Esophagus mucosa (tissue), 1 donor: ENCODE measurements at regions not wholly inside any gene's neighbourhood (a gene's known extent, or its start where the extent isn't known, plus 50 kb on each side); places are given as distances from the start of the nearest gene placed in this dataset.
"Not testable (repeated sequence)": the region's sequence is repeated elsewhere in the genome, so short reads cannot be mapped to it uniquely, and the experiment has no call there.

Source experiments
- ATAC-seq: fragments of 200-7000 bp; cut with Tn5 transposase; one replicate; pipeline ENCODE4 v1.9.1; 2020
- donor health status: DM: yes; HTN: yes; CAD: no.

GRCh38 chr4:136012220-136012619, 1520.1 kb downstream of the PCDH18 start:
- no peak for ATAC-seq

- no peak for ATAC-seq
Measured at GRCh38 chr4:136009258-136009832, 1522.9 kb downstream of the PCDH18 start.

GRCh38 chr4:136007991-136008390, 1524.3 kb downstream of the PCDH18 start:
- ATAC-seq, result no peak

GRCh38 chr4:136002316-136002715, 1530.0 kb downstream of the PCDH18 start:
- no peak for ATAC-seq

GRCh38 chr4:136001791-136002190, 1530.5 kb downstream of the PCDH18 start:
- ATAC-seq, result no peak

- no peak for ATAC-seq
Measured at GRCh38 chr4:136000246-136000645, 1532.0 kb downstream of the PCDH18 start.

GRCh38 chr4:135994360-135994759, 1537.9 kb downstream of the PCDH18 start:
- ATAC-seq, result no peak

- ATAC-seq, result no peak
Measured at GRCh38 chr4:135976860-135977259, 1555.4 kb downstream of the PCDH18 start.

- ATAC-seq, result no peak
Measured at GRCh38 chr4:135966936-135967335, 1565.4 kb downstream of the PCDH18 start.

GRCh38 chr4:135963009-135963408, 1569.3 kb downstream of the PCDH18 start:
- ATAC-seq, result no peak

- ATAC-seq, result no peak
Measured at GRCh38 chr4:135949931-135950330, 1582.4 kb downstream of the PCDH18 start.

GRCh38 chr4:135948797-135949196, 1583.5 kb downstream of the PCDH18 start:
- ATAC-seq, result no peak

- no peak for ATAC-seq
Measured at GRCh38 chr4:135941671-135942070, 1590.6 kb downstream of the PCDH18 start.

- no peak for ATAC-seq
Measured at GRCh38 chr4:135934026-135934425, 1598.3 kb downstream of the PCDH18 start.

GRCh38 chr4:135927651-135928050, 1604.6 kb downstream of the PCDH18 start:
- no peak for ATAC-seq

- ATAC-seq, result no peak
Measured at GRCh38 chr4:135921081-135921480, 1611.2 kb downstream of the PCDH18 start.

GRCh38 chr4:135917011-135917410, 1615.3 kb downstream of the PCDH18 start:
- no peak for ATAC-seq

GRCh38 chr4:135900956-135901355, 1631.3 kb downstream of the PCDH18 start:
- no peak for ATAC-seq

GRCh38 chr4:135864304-135864703, 1662.7 kb upstream of the PABPC4L start:
- ATAC-seq, result not testable (repeated sequence)

- no peak for ATAC-seq
Measured at GRCh38 chr4:135840781-135841180, 1639.2 kb upstream of the PABPC4L start.

- ATAC-seq, result no peak
Measured at GRCh38 chr4:135839712-135840111, 1638.1 kb upstream of the PABPC4L start.

- no peak for ATAC-seq
Measured at GRCh38 chr4:135838889-135839288, 1637.3 kb upstream of the PABPC4L start.

GRCh38 chr4:135834471-135834870, 1632.9 kb upstream of the PABPC4L start:
- ATAC-seq, result no peak

GRCh38 chr4:135833529-135833928, 1631.9 kb upstream of the PABPC4L start:
- no peak for ATAC-seq

GRCh38 chr4:135824759-135825296, 1623.2 kb upstream of the PABPC4L start:
- ATAC-seq, result no peak
